Neural crest cell (in vitro differentiated cells): ENCODE measurements at regions not wholly inside any gene's neighbourhood (a gene's known extent, or its start where the extent isn't known, plus 50 kb on each side); places are given as distances from the start of the nearest gene placed in this dataset.

Source experiments
- DNase-seq: peaks from one replicate; pipeline ENCODE4 v3.0.0; 2021; ENCODE audit warnings: low read depth, mixed read lengths, low spot score
- H3K27ac Mint-ChIP-seq: one replicate; pipeline ENCODE4 v1.8.0; 2021; ENCODE audit warnings: mild to moderate bottlenecking, mixed read lengths; ENCODE audit not compliant: unreplicated experiment
- H3K27me3 Mint-ChIP-seq: 2 replicates; pipeline ENCODE4 v1.8.0; 2021; ENCODE audit warnings: low read depth, mild to moderate bottlenecking, mixed read lengths
- H3K36me3 Mint-ChIP-seq: 2 replicates; pipeline ENCODE4 v1.8.0; 2021; ENCODE audit warnings: low read depth, mild to moderate bottlenecking, mixed read lengths
- H3K4me1 Mint-ChIP-seq: 2 replicates; pipeline ENCODE4 v1.8.0; 2021; ENCODE audit warnings: mixed read lengths
- H3K4me3 Mint-ChIP-seq: one replicate; pipeline ENCODE4 v1.8.0; 2021; ENCODE audit warnings: mild to moderate bottlenecking, mixed read lengths
- H3K9me3 Mint-ChIP-seq: 2 replicates; pipeline ENCODE4 v1.8.0; 2021; ENCODE audit warnings: mixed read lengths
- CTCF ChIP-seq: fragments of 200-600 bp; sonication (generic); conservative IDR thresholded peaks from 2 replicates; pipeline ENCODE4 v1.5.0; 2021; ENCODE audit warnings: antibody characterized with exemption, mild to moderate bottlenecking

- Mint-ChIP-seq H3K27me3 (peaks cover 8% of the 10 kb centered on the region), H3K27ac (no peak overlapping the region), H3K9me3 (peaks cover 2% of the 10 kb centered on the region), H3K4me3 (no peak overlapping the region), H3K36me3 (peaks cover 7% of the 10 kb centered on the region), H3K4me1 (peaks cover 46% of the 10 kb centered on the region)
- DNase-seq, result no peak
- TF ChIP-seq CTCF, result no peak
These were observed 270.3 kb upstream of the NEBL start for GRCh38 chr10:21167288-21168010.

GRCh38 chr10:21166557-21167287 lies 269.6 kb upstream of the NEBL start:
- H3K27me3 Mint-ChIP-seq, result peaks cover 2% of the 10 kb centered on the region
- no peak overlapping the region for H3K27ac Mint-ChIP-seq
- H3K4me3 Mint-ChIP-seq, result no peak overlapping the region
- peaks cover 2% of the 10 kb centered on the region for H3K9me3 Mint-ChIP-seq
- peaks cover 41% of the 10 kb centered on the region for H3K4me1 Mint-ChIP-seq
- DNase-seq, result no peak
- H3K36me3 Mint-ChIP-seq, result peaks cover 8% of the 10 kb centered on the region
- TF ChIP-seq CTCF, result no peak

GRCh38 chr10:21165489-21165888 lies 268.4 kb upstream of the NEBL start:
- H3K4me3 Mint-ChIP-seq, result no peak overlapping the region
- H3K36me3 Mint-ChIP-seq, result peaks cover 8% of the 10 kb centered on the region
- H3K27me3 Mint-ChIP-seq, result no peaks in the 10 kb centered on the region
- TF ChIP-seq CTCF, result no peak
- H3K4me1 Mint-ChIP-seq, result peaks cover 32% of the 10 kb centered on the region
- DNase-seq, result no peak
- H3K27ac Mint-ChIP-seq, result no peak overlapping the region
- peaks cover 2% of the 10 kb centered on the region for H3K9me3 Mint-ChIP-seq

GRCh38 chr10:21164687-21165086 lies 267.6 kb upstream of the NEBL start:
- peaks cover 9% of the 10 kb centered on the region for H3K36me3 Mint-ChIP-seq
- DNase-seq, result no peak
- peaks cover 31% of the 10 kb centered on the region for H3K4me1 Mint-ChIP-seq
- TF ChIP-seq CTCF, result no peak
- H3K9me3 Mint-ChIP-seq, result peaks cover 2% of the 10 kb centered on the region
- H3K4me3 Mint-ChIP-seq, result no peak overlapping the region
- no peaks in the 10 kb centered on the region for H3K27me3 Mint-ChIP-seq
- no peak overlapping the region for H3K27ac Mint-ChIP-seq

- H3K4me3 Mint-ChIP-seq, result no peak overlapping the region
- no peaks in the 10 kb centered on the region for H3K27me3 Mint-ChIP-seq
- no peak for DNase-seq
- no peak for TF ChIP-seq CTCF
- H3K4me1 Mint-ChIP-seq, result peaks cover 27% of the 10 kb centered on the region
- no peak overlapping the region for H3K27ac Mint-ChIP-seq
- peaks cover 2% of the 10 kb centered on the region for H3K9me3 Mint-ChIP-seq
- peaks cover 10% of the 10 kb centered on the region for H3K36me3 Mint-ChIP-seq
These were observed 265.8 kb upstream of the NEBL start for GRCh38 chr10:21162948-21163347.
